Esophagus squamous epithelium (tissue), 5 donors: ENCODE measurements at regions not wholly inside any gene's neighbourhood (a gene's known extent, or its start where the extent isn't known, plus 50 kb on each side); places are given as distances from the start of the nearest gene placed in this dataset.

Experiments
- DNase-seq: peaks from one replicate; lab custom pipeline; 2025; lab: John Stamatoyannopoulos, UW
- H3K27ac ChIP-seq, 4 donors: fragments of 200-600 bp; sonication (generic); one replicate each; pipeline ENCODE4 v1.5.1; 2016 to 2019; ENCODE audit warnings: mild to moderate bottlenecking in 1 of 4
- H3K27me3 ChIP-seq, 4 donors: fragments of 200-600 bp; sonication (generic); 1 replicate in 3 of 4; 2 replicates in 1 of 4; pipeline versions ENCODE4 v1.5.1 to v1.6.0; 2017 to 2021; ENCODE audit warnings: antibody characterized with exemption in 1 of 4
- H3K36me3 ChIP-seq, 3 donors: fragments of 200-600 bp; sonication (generic); one replicate each; pipeline ENCODE4 v1.5.1; 2016 to 2019
- H3K4me1 ChIP-seq, 3 donors: fragments of 200-600 bp; sonication (generic); one replicate each; pipeline ENCODE4 v1.5.1; 2017 to 2019
- H3K4me3 ChIP-seq, 4 donors: fragments of 200-600 bp; sonication (generic); 1 replicate in 3 of 4; 2 replicates in 1 of 4; pipeline ENCODE4 v1.5.1; 2016 to 2019; ENCODE audit warnings: mild to moderate bottlenecking in 2 of 4, moderate library complexity in 1 of 4
- H3K9me3 ChIP-seq, 3 donors: fragments of 200-600 bp; sonication (generic); one replicate each; pipeline ENCODE4 v1.5.1; 2016 to 2019
- CTCF ChIP-seq, 6 experiments: fragments of 450-650 bp in 4 of 6; fragments of 200-600 bp in 2 of 6; sonication (generic) in 2 of 6; IDR thresholded peaks; one replicate each; pipeline ENCODE4 v1.5.1; 2016 to 2019; ENCODE audit warnings: antibody characterized with exemption in 6 of 6, mild to moderate bottlenecking in 4 of 6, moderate library complexity in 4 of 6
- POLR2A ChIP-seq, 4 donors: fragments of 450-650 bp; IDR thresholded peaks; one replicate each; pipeline ENCODE4 v1.6.1; 2017; ENCODE audit warnings: antibody characterized with exemption in 4 of 4, mild to moderate bottlenecking in 4 of 4, moderate library complexity in 3 of 4
- WGBS, 2 donors: methylation state at CpG; one replicate each; pipeline ENCODE4 v1.1.5; 2018; 5-methylcytosine and 5-hydroxymethylcytosine counted together
- intact Hi-C: fragments of 100-400 bp; cut with DNase I; formaldehyde crosslinking; loops from one replicate; pipeline ENCODE4 v1.15.0; 2022
- donor health status: DM: yes; HTN: yes; CAD: no.

GRCh38 chr5:166013415-166013814 lies 2278.0 kb upstream of the WWC1 start:
- no peaks in the 10 kb centered on the region for H3K27me3 ChIP-seq
- no peak for DNase-seq
- H3K4me3 ChIP-seq: no peak overlapping the region
- H3K36me3 ChIP-seq: no peaks in the 10 kb centered on the region
- H3K9me3 ChIP-seq: no peaks in the 10 kb centered on the region
- no peak for TF ChIP-seq CTCF (IDR thresholded peaks at IDR 0.05)
- no peak for TF ChIP-seq POLR2A (IDR thresholded peaks at IDR 0.05)
- H3K4me1 ChIP-seq: no peaks in the 10 kb centered on the region
- 62 to 65% methylated on average over 4 of the region's 4 CpGs for WGBS, 2 donors
- intact Hi-C loops: no loop called here
- no peak overlapping the region for H3K27ac ChIP-seq

GRCh38 chr5:166014256-166014655 lies 2277.2 kb upstream of the WWC1 start:
- no peaks in the 10 kb centered on the region for H3K36me3 ChIP-seq
- intact Hi-C loops: no loop called here
- no peaks in the 10 kb centered on the region for H3K27me3 ChIP-seq
- no peaks in the 10 kb centered on the region for H3K9me3 ChIP-seq
- no peak overlapping the region for H3K4me3 ChIP-seq
- no peak for DNase-seq
- no peak for TF ChIP-seq POLR2A (IDR thresholded peaks at IDR 0.05)
- TF ChIP-seq CTCF (IDR thresholded peaks at IDR 0.05): no peak
- no peaks in the 10 kb centered on the region for H3K4me1 ChIP-seq
- no peak overlapping the region for H3K27ac ChIP-seq
- 28 to 48% methylated on average over 2 of the region's 2 CpGs for WGBS, 2 donors

GRCh38 chr5:166018716-166019115 lies 2272.7 kb upstream of the WWC1 start:
- H3K9me3 ChIP-seq: no peaks in the 10 kb centered on the region
- DNase-seq: no peak
- TF ChIP-seq CTCF (IDR thresholded peaks at IDR 0.05) (no peak), POLR2A (IDR thresholded peaks at IDR 0.05) (no peak)
- H3K36me3 ChIP-seq: no peaks in the 10 kb centered on the region
- no peaks in the 10 kb centered on the region for H3K27me3 ChIP-seq
- intact Hi-C loops: no loop called here
- no peak overlapping the region for H3K4me3 ChIP-seq
- no peaks in the 10 kb centered on the region for H3K4me1 ChIP-seq
- no peak overlapping the region for H3K27ac ChIP-seq
- WGBS, 2 donors: 55 to 80% methylated on average over 1 of the region's 1 CpG

- intact Hi-C loops: no loop called here
- TF ChIP-seq POLR2A (IDR thresholded peaks at IDR 0.05): no peak
- no peak for TF ChIP-seq CTCF (IDR thresholded peaks at IDR 0.05)
- Histone ChIP-seq H3K27me3 (no peaks in the 10 kb centered on the region), H3K36me3 (no peaks in the 10 kb centered on the region), H3K27ac (no peak overlapping the region), H3K4me1 (no peaks in the 10 kb centered on the region), H3K4me3 (no peak overlapping the region), H3K9me3 (no peaks in the 10 kb centered on the region)
- no peak for DNase-seq
These were observed 2269.4 kb upstream of the WWC1 start for GRCh38 chr5:166022065-166022464.

GRCh38 chr5:166024970-166025369 lies 2266.5 kb upstream of the WWC1 start:
- no peak overlapping the region for H3K4me3 ChIP-seq
- no peak for TF ChIP-seq POLR2A (IDR thresholded peaks at IDR 0.05)
- TF ChIP-seq CTCF (IDR thresholded peaks at IDR 0.05): no peak
- intact Hi-C loops: no loop called here
- no peaks in the 10 kb centered on the region for H3K4me1 ChIP-seq
- no peaks in the 10 kb centered on the region for H3K9me3 ChIP-seq
- DNase-seq: no peak
- no peaks in the 10 kb centered on the region for H3K36me3 ChIP-seq
- no peak overlapping the region for H3K27ac ChIP-seq
- H3K27me3 ChIP-seq: no peaks in the 10 kb centered on the region
